Thymus (tissue), 11 donors: ENCODE measurements at regions not wholly inside any gene's neighbourhood (a gene's known extent, or its start where the extent isn't known, plus 50 kb on each side); places are given as distances from the start of the nearest gene placed in this dataset.
"Not testable (repeated sequence)": the region's sequence is repeated elsewhere in the genome, so short reads cannot be mapped to it uniquely, and the experiment has no call there.

Experiments
- DNase-seq, 9 donors: peaks; one replicate each; pipeline ENCODE4 v3.0.0-alpha.2; 2013; ENCODE audit warnings: low spot score in 9 of 9, low read depth in 6 of 9, missing footprints in 1 of 9
- H3K27ac ChIP-seq, 2 donors: one replicate each; pipeline ENCODE4 v1.5.1; 2013; ENCODE audit warnings: control low read depth in 1 of 2, low read depth in 1 of 2, low read length in 1 of 2, mild to moderate bottlenecking in 1 of 2, moderate library complexity in 1 of 2
- H3K27me3 ChIP-seq, 2 donors: one replicate each; pipeline ENCODE4 v1.5.1; 2013; ENCODE audit warnings: low read length in 1 of 2; ENCODE audit not compliant: control insufficient read depth in 2 of 2, insufficient read depth in 1 of 2
- H3K36me3 ChIP-seq, 2 donors: one replicate each; pipeline ENCODE4 v1.5.1; 2013; ENCODE audit warnings: low read length in 1 of 2, mild to moderate bottlenecking in 1 of 2, moderate library complexity in 1 of 2; ENCODE audit not compliant: control insufficient read depth in 2 of 2, insufficient read depth in 2 of 2
- H3K4me1 ChIP-seq, 2 donors: one replicate each; pipeline ENCODE4 v1.5.1; 2013; ENCODE audit warnings: low read length in 2 of 2; ENCODE audit not compliant: control insufficient read depth in 2 of 2, insufficient read depth in 2 of 2
- H3K4me3 ChIP-seq, 2 donors: one replicate each; pipeline ENCODE4 v1.5.1; 2013; ENCODE audit warnings: low read length in 2 of 2, control low read depth in 1 of 2, mild to moderate bottlenecking in 1 of 2
- H3K9me3 ChIP-seq, 2 donors: one replicate each; pipeline ENCODE4 v1.5.1; 2013; ENCODE audit warnings: low read length in 1 of 2, mild to moderate bottlenecking in 1 of 2; ENCODE audit not compliant: control insufficient read depth in 2 of 2, insufficient read depth in 1 of 2
- WGBS: extraction: QIAGEN DNeasy Blood & Tissue Kit; methylation state at CpG from one replicate; pipeline ENCODE4 v1.1.7; 2013; 5-methylcytosine and 5-hydroxymethylcytosine counted together
- donor health status: healthy.

DNA sequence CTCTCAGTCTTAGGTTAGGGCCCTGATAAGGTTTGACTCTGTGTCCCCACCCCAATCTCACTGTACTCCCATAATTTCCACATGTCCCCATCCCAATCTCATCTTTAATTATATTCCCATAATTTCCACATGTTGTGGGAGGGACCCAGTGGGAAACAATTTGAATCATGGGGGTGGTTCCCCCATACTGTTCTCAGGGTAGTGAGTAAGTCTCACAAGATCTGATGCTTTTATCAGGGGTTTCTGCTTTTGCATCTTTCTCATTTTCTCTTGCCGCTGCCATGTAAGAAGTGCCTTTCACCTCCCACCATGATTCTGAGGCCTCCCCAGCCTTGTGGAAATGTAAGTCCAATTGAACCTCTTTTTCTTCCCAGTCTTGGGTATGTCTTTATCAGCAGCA, 91.2 kb downstream of the TMCO5A start:
- H3K27ac ChIP-seq, H3K4me1 ChIP-seq, H3K27me3 ChIP-seq, H3K9me3 ChIP-seq, H3K36me3 ChIP-seq, H3K4me3 ChIP-seq, DNase-seq: not testable (repeated sequence)
- 97% methylated on average over 1 of the region's 1 CpG for WGBS

DNA sequence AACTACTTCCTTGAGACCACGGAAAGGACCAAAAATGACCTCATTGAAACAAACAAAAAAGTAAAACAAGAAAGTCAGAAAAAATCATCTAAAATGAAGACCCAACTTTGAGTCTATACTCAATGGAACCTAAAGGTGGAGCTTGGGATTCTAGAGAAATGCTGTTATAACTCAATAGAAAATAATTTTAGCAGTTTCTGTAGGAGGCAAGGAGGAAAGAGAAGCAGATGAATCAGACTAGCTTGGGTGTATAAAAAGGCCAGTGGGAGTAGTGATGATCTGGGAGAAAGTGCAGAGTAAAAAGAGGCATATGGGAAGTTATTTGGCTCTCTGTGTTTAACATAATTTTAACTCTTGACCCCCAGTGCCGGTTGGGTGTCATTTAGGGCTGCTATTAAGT, 94.4 kb downstream of the TMCO5A start:
- no peak for DNase-seq
- no peaks in the 10 kb centered on the region for H3K4me1 ChIP-seq
- no peaks in the 10 kb centered on the region for H3K36me3 ChIP-seq
- WGBS: 91% methylated on average over 2 of the region's 2 CpGs
- peaks cover 0 to 1% of the 10 kb centered on the region in 2 donors for H3K9me3 ChIP-seq
- no peaks in the 10 kb centered on the region for H3K27me3 ChIP-seq
- H3K4me3 ChIP-seq: no peak overlapping the region
- H3K27ac ChIP-seq: no peak overlapping the region

DNA sequence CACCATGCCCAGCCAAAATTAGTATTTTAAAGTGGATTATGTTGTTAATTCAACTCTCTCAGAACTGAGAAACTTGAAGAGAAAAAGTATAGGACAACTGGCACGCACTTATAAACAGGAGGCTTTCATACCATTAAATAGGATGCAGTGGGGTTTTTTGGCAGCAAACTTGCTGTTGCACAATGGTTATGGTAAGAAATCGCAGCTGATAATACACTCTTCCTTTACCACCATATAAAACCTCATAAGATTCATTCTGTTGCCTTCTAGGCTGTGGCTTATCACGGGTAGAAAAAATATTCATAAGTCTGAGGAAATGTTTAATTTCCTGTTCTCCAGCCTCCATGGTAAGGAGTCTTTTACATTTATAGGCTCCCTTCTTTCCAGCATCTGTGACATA, 95.3 kb downstream of the TMCO5A start:
- Histone ChIP-seq H3K4me1 (no peaks in the 10 kb centered on the region), H3K27ac (no peak overlapping the region), H3K36me3 (no peaks in the 10 kb centered on the region), H3K9me3 (no peaks in the 10 kb centered on the region), H3K4me3 (no peak overlapping the region), H3K27me3 (no peaks in the 10 kb centered on the region)
- DNase-seq: no peak
- WGBS: 83% methylated on average over 3 of the region's 3 CpGs

DNA sequence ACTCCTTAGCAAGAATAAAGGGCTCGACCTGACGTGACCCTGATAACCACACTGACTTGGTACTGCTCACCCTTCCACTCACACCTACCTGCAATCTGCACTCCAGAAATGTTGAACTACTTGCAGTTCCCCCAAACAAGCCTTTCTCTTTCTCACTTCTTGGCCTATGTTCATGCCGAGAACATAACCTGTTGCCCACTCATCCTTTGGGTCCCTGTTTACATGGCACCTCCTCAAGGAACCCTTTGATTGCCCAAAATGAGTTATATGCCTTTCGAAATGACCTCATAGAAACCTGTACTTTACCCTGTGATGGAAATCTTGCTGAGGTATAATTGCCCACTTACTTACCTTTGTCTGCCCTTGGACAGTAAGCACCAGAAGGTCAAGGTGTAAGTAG, 96.2 kb downstream of the TMCO5A start:
- WGBS: 93% methylated on average over 4 of the region's 4 CpGs
- Histone ChIP-seq H3K27me3 (no peaks in the 10 kb centered on the region), H3K4me3 (no peak overlapping the region), H3K36me3 (no peaks in the 10 kb centered on the region), H3K9me3 (no peaks in the 10 kb centered on the region), H3K27ac (no peak overlapping the region), H3K4me1 (no peaks in the 10 kb centered on the region)
- DNase-seq: no peak

DNA sequence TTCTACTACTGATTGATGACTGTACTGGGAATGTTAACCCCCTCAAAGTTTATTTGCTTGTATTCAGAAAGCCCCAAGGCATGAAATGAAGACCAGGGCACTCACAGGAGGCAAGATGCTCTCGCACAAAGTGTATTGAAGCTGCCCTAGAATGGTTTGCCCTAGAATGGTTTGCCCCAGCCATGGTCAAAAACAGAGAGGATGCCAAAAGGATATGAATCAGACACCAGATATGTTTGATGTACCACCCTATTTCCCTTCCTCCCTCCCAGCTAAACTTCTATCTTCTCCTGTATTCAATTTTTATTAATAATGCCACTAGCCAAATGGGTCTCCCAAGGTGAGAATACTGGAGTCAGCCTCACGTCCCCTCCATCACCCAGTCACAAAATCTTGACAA, 101.3 kb downstream of the TMCO5A start:
- H3K9me3 ChIP-seq: no peaks in the 10 kb centered on the region
- 93% methylated on average over 2 of the region's 2 CpGs for WGBS
- H3K36me3 ChIP-seq: no peaks in the 10 kb centered on the region
- no peak overlapping the region for H3K4me3 ChIP-seq
- H3K27ac ChIP-seq: no peak overlapping the region
- H3K4me1 ChIP-seq: no peaks in the 10 kb centered on the region
- no peak for DNase-seq
- no peaks in the 10 kb centered on the region for H3K27me3 ChIP-seq

DNA sequence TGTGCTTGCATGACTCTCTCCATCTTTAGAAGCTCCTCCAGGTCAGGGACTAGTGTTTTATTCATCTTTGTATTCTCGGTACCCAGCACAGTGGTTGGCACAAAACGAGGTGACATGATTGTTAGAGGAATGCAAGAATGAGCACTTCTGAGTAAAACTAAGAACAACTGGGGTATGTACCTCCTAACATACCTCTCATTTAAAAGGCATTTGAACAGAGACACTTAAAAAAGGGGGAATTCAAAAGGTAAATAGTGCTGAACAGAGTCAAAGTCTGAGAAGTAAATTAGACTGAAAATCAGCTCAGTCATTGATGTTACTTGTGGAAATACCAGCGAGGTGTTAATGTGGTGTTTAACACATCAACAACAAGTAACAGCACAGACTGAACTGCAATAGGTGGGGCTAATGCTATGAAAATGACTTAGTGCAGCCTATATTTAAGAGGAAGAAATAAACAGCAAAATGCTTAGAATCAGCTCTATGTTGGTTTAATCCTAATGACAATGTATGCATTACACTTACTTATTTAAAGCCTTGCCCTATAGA, 102.4 kb downstream of the TMCO5A start:
- WGBS: 92% methylated on average over 3 of the region's 3 CpGs
- DNase-seq: no peak
- Histone ChIP-seq H3K27me3 (no peaks in the 10 kb centered on the region), H3K36me3 (no peaks in the 10 kb centered on the region), H3K9me3 (no peaks in the 10 kb centered on the region), H3K4me3 (no peak overlapping the region), H3K27ac (no peak overlapping the region), H3K4me1 (no peaks in the 10 kb centered on the region)

DNA sequence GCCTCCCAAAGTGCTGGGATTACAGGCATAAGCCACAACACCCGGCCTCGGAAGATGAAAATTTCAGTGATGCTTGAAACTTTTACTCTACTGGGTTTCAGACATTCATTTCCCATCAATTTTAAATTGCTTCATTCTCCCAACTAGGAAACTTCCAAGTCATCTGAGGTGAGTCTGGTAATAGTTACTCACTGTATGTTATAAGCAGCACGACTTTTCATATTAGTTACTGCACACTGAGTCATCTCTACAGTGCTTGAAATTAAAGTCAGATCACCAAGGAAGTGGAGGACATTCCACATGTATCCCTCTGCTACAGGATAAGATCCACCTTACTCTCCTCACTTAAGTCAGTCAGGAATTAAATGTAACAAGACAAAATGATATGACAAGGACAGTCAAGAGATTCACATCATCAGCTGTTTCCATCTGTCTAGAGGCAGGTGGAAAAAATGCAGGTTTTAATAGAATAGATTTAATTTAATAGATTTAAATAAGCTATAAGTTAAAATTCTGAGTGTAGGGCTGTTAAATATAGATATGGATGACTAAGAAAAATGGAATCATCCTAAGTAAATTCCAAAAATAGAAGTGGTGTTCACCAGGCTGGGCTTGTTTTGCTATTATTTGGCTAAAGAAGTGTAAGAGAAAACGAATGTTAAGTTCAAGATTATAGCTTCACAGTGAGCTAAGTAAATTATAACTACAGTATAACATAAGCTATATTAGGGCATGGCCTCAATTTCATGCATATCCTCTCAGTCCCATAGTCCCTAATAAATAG, 104.4 kb downstream of the TMCO5A start:
- no peak for DNase-seq
- H3K9me3 ChIP-seq: no peaks in the 10 kb centered on the region
- H3K4me1 ChIP-seq: peaks cover 0 to 3% of the 10 kb centered on the region in 2 donors
- no peaks in the 10 kb centered on the region for H3K27me3 ChIP-seq
- H3K4me3 ChIP-seq: no peak overlapping the region
- WGBS: 95% methylated on average over 4 of the region's 4 CpGs
- no peak overlapping the region for H3K27ac ChIP-seq
- H3K36me3 ChIP-seq: no peaks in the 10 kb centered on the region

DNA sequence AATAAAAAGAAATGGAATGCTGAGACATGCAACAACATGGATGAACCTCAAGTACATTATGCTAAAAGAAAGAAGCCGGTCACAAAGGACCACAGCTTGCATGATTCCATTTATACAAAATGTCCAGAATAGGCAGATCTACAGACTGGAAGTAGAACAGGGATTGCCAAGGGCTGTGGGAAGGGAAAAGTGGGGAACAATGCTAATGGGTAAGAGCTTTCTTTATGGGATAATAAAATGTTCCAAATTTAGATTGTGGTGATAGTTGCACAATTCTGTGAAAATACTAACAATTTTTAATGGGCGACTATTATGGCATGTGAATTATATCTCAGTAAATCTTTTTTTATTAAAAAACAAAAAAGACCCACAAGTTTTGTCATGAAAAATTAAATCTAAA, 106.2 kb downstream of the TMCO5A start:
- H3K36me3 ChIP-seq: no peaks in the 10 kb centered on the region
- no peaks in the 10 kb centered on the region for H3K9me3 ChIP-seq
- H3K4me1 ChIP-seq: peaks cover 0 to 3% of the 10 kb centered on the region in 2 donors
- 97% methylated on average over 2 of the region's 2 CpGs for WGBS
- H3K27ac ChIP-seq: no peak overlapping the region
- H3K27me3 ChIP-seq: no peaks in the 10 kb centered on the region
- no peak for DNase-seq
- no peak overlapping the region for H3K4me3 ChIP-seq

DNA sequence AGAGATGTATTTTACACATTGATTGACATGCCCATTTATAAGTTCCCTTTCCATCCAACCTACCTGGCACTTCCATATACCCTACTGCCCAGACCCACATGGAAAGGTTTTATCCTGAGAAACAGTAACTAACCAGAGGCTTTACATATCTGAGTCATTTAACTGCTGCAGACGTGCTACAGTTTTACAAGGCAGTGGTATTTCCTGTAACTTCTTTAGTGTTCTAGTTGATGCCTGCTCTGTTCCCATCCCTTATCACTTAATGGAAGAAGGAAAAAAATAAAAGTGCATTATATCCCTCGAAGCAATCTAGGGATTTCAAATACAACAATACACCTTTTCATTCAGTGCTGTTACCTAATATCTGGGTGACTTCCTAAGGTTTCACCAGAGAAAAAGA, 107.1 kb downstream of the TMCO5A start:
- no peak overlapping the region for H3K27ac ChIP-seq
- no peaks in the 10 kb centered on the region for H3K27me3 ChIP-seq
- no peak overlapping the region for H3K4me3 ChIP-seq
- no peaks in the 10 kb centered on the region for H3K36me3 ChIP-seq
- H3K9me3 ChIP-seq: no peaks in the 10 kb centered on the region
- no peak for DNase-seq
- WGBS: 81% methylated on average over 2 of the region's 2 CpGs
- H3K4me1 ChIP-seq: peaks cover 0 to 3% of the 10 kb centered on the region in 2 donors
